WTC11 (cell line): ENCODE measurements at regions not wholly inside any gene's neighbourhood (a gene's known extent, or its start where the extent isn't known, plus 50 kb on each side); places are given as distances from the start of the nearest gene placed in this dataset.

ENCODE experiments used
- ATAC-seq: fragments of 200-7000 bp; cut with Tn5 transposase; 2 replicates; pipeline ENCODE4 v1.10.0; 2021; ENCODE audit warnings: mild to moderate bottlenecking, moderate library complexity
- CTCF ChIA-PET: fragments of 300-600 bp; sonication (Branson Sonifier 250); formaldehyde crosslinking; loops from one replicate; lab custom pipeline; 2021; ENCODE audit warnings: antibody characterized with exemption; lab: Charles Lee
- POLR2A ChIA-PET: fragments of 350-600 bp; sonication (Branson Sonifier 250); formaldehyde crosslinking; loops from one replicate; lab custom pipeline; 2021; ENCODE audit warnings: antibody characterized with exemption; lab: Charles Lee
- DNase-seq: peaks from one replicate; pipeline ENCODE4 v3.0.0; 2021; ENCODE audit warnings: low spot score
- H3K27ac Mint-ChIP-seq: 2 replicates; pipeline ENCODE4 v1.8.0; 2021; ENCODE audit warnings: mixed read lengths
- H3K27me3 Mint-ChIP-seq: 2 replicates; pipeline ENCODE4 v1.8.0; 2021; ENCODE audit warnings: low read depth, mild to moderate bottlenecking, moderate library complexity, mixed read lengths
- H3K36me3 Mint-ChIP-seq: 2 replicates; pipeline ENCODE4 v1.8.0; 2021; ENCODE audit warnings: mixed read lengths
- H3K4me1 Mint-ChIP-seq: 2 replicates; pipeline ENCODE4 v1.8.0; 2022; ENCODE audit warnings: mixed read lengths
- H3K4me3 Mint-ChIP-seq: 2 replicates; pipeline ENCODE4 v1.8.0; 2021; ENCODE audit warnings: mild to moderate bottlenecking, moderate library complexity, mixed read lengths
- H3K9me3 Mint-ChIP-seq: 2 replicates; pipeline ENCODE4 v1.8.0; 2021; ENCODE audit warnings: mixed read lengths
- ELF4 ChIP-seq: sonication (generic); formaldehyde crosslinking; IDR thresholded peaks from 2 replicates; pipeline ENCODE4 v1.8.1; 2022; ENCODE audit warnings: low read depth, mild to moderate bottlenecking, moderate library complexity, missing genetic modification reagents
- ETV6 ChIP-seq: sonication (generic); formaldehyde crosslinking; IDR thresholded peaks from 2 replicates; pipeline ENCODE4 v1.8.1; 2022; ENCODE audit warnings: mild to moderate bottlenecking, missing genetic modification reagents
- FOXP1 ChIP-seq: sonication (generic); formaldehyde crosslinking; IDR thresholded peaks from 2 replicates; pipeline ENCODE4 v1.8.0; 2022; ENCODE audit warnings: missing genetic modification reagents, mild to moderate bottlenecking, moderate library complexity, borderline replicate concordance
- GABPB1 ChIP-seq: sonication (generic); formaldehyde crosslinking; IDR thresholded peaks from 2 replicates; pipeline ENCODE4 v1.8.1; 2023; ENCODE audit warnings: mild to moderate bottlenecking, missing genetic modification reagents
- GTF2I ChIP-seq: fragments of 250-450 bp; sonication (Bioruptor Pico); conservative IDR thresholded peaks from 2 replicates; pipeline ENCODE4 v1.4.0; 2021; ENCODE audit warnings: mild to moderate bottlenecking
- IRF2 ChIP-seq: sonication (generic); formaldehyde crosslinking; IDR thresholded peaks from 2 replicates; pipeline ENCODE4 v1.8.0; 2022; ENCODE audit warnings: low read depth, missing genetic modification reagents, borderline replicate concordance
- NR3C1 ChIP-seq: sonication (generic); formaldehyde crosslinking; conservative IDR thresholded peaks from 2 replicates; pipeline ENCODE4 v1.8.1; 2023; ENCODE audit warnings: low read depth, mild to moderate bottlenecking, missing genetic modification reagents
- OVOL2 ChIP-seq: fragments of 250-450 bp; sonication (Bioruptor Pico); IDR thresholded peaks from 2 replicates; pipeline ENCODE4 v1.9.0; 2021; ENCODE audit warnings: mild to moderate bottlenecking, borderline replicate concordance
- PRRX2 ChIP-seq: fragments of 250-450 bp; sonication (Bioruptor Pico); IDR thresholded peaks from 2 replicates; pipeline ENCODE4 v1.8.0; 2021; ENCODE audit warnings: mild to moderate bottlenecking
- RORB ChIP-seq: fragments of 250-450 bp; sonication (Bioruptor Pico); IDR thresholded peaks from 2 replicates; pipeline ENCODE4 v1.9.0; 2021; ENCODE audit warnings: mild to moderate bottlenecking
- SP1 ChIP-seq: sonication (generic); formaldehyde crosslinking; conservative IDR thresholded peaks from 2 replicates; pipeline ENCODE4 v1.8.1; 2022; ENCODE audit warnings: missing genetic modification reagents
- TCF7 ChIP-seq: sonication (generic); formaldehyde crosslinking; IDR thresholded peaks from 2 replicates; pipeline ENCODE4 v1.8.0; 2022; ENCODE audit warnings: mild to moderate bottlenecking, low read depth, missing genetic modification reagents, moderate library complexity
- ZBTB21 ChIP-seq: sonication (generic); formaldehyde crosslinking; IDR thresholded peaks from 2 replicates; pipeline ENCODE4 v1.8.1; 2023; ENCODE audit warnings: mild to moderate bottlenecking, missing genetic modification reagents, borderline replicate concordance
- ZNF121 ChIP-seq: sonication (generic); formaldehyde crosslinking; IDR thresholded peaks from 2 replicates; pipeline ENCODE4 v1.8.0; 2023; ENCODE audit warnings: missing genetic modification reagents
- ZNF138 ChIP-seq: sonication (generic); formaldehyde crosslinking; conservative IDR thresholded peaks from 2 replicates; pipeline ENCODE4 v1.8.1; 2022; ENCODE audit warnings: mild to moderate bottlenecking, moderate library complexity, missing genetic modification reagents
- ZNF263 ChIP-seq: sonication (generic); formaldehyde crosslinking; IDR thresholded peaks from 2 replicates; pipeline ENCODE4 v1.8.1; 2022; ENCODE audit warnings: low read depth, mild to moderate bottlenecking, moderate library complexity, missing genetic modification reagents
- ZNF532 ChIP-seq: fragments of 250-450 bp; sonication (Bioruptor Pico); IDR thresholded peaks from 2 replicates; pipeline ENCODE4 v1.9.0; 2021; ENCODE audit warnings: mild to moderate bottlenecking, borderline replicate concordance
- TF ChIP-seq, protein P1 (sequence below): fragments of 250-450 bp; sonication (Bioruptor Pico); IDR thresholded peaks from 2 replicates; pipeline ENCODE4 v1.9.0; 2021; ENCODE audit warnings: mild to moderate bottlenecking
- TF ChIP-seq, protein P2 (sequence below): sonication (generic); formaldehyde crosslinking; IDR thresholded peaks from 2 replicates; pipeline ENCODE4 v1.8.1; 2023; ENCODE audit warnings: mild to moderate bottlenecking, moderate library complexity, missing genetic modification reagents
- TF ChIP-seq, protein P3 (sequence below): sonication (generic); formaldehyde crosslinking; IDR thresholded peaks from 2 replicates; pipeline ENCODE4 v1.8.1; 2022; ENCODE audit warnings: mild to moderate bottlenecking, missing genetic modification reagents, moderate library complexity, borderline replicate concordance
- TF ChIP-seq, protein P4 (sequence below): fragments of 250-450 bp; sonication (Bioruptor Pico); conservative IDR thresholded peaks from 2 replicates; pipeline ENCODE4 v1.9.0; 2021; ENCODE audit warnings: mild to moderate bottlenecking
- TF ChIP-seq, protein P5 (sequence below): sonication (generic); formaldehyde crosslinking; IDR thresholded peaks from 2 replicates; pipeline ENCODE4 v1.8.0; 2022; ENCODE audit warnings: mild to moderate bottlenecking, missing genetic modification reagents

DNA sequence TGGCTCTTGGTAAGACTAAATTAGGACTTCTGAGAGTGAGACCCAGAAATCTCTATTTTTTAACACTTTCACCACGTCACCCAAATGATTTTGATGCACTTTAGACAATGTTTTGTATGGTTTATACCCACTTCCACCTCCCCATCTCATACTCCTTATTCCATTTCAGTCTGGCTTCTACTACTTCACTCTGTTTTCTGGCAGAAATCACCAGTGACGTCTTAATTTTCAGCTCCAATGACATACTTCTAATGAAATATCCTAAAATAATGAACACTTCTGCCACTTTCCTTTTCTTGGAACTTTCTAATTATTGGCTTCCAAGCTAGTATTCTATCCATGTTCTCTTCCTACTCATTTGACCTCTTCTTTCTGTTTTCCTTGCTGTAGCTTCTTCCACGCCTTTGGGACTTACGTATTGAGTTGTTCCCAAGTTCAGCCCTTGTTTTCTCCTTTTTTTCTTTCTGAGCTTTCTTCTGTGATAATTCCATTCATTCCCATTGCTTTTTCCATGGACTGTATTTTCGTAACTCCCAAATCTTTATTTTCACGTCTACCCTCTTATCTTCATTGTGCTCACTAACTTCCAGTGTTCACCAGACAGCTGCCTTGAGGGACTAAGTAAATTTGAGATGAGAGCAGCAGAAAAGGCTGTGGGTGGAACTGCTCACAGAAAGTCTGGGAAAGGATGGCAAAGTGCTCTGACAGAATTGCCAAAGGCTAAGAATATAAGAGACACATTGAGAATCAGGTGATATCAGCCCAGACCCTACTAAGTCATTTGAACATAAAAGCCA, 115.8 kb downstream of the CAPZA3 start:
- TF ChIP-seq, protein P1, sequence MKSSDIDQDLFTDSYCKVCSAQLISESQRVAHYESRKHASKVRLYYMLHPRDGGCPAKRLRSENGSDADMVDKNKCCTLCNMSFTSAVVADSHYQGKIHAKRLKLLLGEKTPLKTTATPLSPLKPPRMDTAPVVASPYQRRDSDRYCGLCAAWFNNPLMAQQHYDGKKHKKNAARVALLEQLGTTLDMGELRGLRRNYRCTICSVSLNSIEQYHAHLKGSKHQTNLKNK (CRISPR knock-in tag), result no peak
- TF ChIP-seq ZNF138 (no peak), IRF2 (no peak), ZNF263 (CRISPR knock-in tag) (no peak), RORB (no peak), GABPB1 (CRISPR knock-in tag) (no peak), ELF4 (CRISPR knock-in tag) (no peak), GTF2I (CRISPR knock-in tag) (no peak), PRRX2 (no peak), ZBTB21 (CRISPR knock-in tag) (no peak), FOXP1 (CRISPR knock-in tag) (no peak), ZNF121 (CRISPR knock-in tag) (no peak)
- TF ChIP-seq, protein P2, sequence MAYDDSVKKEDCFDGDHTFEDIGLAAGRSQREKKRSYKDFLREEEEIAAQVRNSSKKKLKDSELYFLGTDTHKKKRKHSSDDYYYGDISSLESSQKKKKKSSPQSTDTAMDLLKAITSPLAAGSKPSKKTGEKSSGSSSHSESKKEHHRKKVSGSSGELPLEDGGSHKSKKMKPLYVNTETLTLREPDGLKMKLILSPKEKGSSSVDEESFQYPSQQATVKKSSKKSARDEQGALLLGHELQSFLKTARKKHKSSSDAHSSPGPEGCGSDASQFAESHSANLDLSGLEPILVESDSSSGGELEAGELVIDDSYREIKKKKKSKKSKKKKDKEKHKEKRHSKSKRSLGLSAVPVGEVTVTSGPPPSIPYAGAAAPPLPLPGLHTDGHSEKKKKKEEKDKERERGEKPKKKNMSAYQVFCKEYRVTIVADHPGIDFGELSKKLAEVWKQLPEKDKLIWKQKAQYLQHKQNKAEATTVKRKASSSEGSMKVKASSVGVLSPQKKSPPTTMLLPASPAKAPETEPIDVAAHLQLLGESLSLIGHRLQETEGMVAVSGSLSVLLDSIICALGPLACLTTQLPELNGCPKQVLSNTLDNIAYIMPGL (CRISPR knock-in tag), result no peak
- TF ChIP-seq, protein P3, sequence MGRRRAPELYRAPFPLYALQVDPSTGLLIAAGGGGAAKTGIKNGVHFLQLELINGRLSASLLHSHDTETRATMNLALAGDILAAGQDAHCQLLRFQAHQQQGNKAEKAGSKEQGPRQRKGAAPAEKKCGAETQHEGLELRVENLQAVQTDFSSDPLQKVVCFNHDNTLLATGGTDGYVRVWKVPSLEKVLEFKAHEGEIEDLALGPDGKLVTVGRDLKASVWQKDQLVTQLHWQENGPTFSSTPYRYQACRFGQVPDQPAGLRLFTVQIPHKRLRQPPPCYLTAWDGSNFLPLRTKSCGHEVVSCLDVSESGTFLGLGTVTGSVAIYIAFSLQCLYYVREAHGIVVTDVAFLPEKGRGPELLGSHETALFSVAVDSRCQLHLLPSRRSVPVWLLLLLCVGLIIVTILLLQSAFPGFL (CRISPR knock-in tag), result no peak
- TF ChIP-seq, protein P4, sequence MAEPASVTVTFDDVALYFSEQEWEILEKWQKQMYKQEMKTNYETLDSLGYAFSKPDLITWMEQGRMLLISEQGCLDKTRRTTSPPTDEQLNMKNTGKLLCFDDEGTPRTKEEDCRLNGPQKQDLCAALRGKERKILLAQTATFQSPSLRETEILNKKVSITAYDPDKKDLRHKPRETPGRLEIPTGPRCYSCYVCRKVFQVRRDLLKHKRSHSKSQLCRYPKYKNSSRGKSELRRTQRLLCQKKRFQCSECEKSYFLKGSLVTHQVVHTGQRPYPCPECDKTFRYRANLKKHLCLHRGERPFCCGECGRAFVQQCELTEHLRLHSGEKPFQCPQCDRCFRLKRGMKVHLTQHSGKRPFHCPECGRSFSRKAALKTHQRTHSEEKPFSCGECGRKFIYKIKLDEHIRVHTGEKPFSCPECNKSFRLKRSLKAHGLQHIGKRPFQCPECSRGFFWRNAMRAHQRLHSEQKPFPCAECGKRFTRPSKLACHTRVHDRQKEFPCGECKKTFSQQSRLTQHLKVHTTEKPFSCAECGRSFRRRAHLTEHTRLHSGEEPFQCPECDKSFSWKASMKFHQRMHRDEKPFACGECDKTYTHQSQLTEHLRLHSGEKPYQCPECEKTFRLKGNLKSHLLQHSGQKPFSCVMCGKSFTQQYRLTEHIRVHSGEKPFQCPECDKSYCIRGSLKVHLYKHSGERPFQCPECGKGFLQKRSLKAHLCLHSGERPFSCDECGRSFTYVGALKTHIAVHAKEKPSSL (CRISPR knock-in tag), result no peak
- TF ChIP-seq, protein P5, sequence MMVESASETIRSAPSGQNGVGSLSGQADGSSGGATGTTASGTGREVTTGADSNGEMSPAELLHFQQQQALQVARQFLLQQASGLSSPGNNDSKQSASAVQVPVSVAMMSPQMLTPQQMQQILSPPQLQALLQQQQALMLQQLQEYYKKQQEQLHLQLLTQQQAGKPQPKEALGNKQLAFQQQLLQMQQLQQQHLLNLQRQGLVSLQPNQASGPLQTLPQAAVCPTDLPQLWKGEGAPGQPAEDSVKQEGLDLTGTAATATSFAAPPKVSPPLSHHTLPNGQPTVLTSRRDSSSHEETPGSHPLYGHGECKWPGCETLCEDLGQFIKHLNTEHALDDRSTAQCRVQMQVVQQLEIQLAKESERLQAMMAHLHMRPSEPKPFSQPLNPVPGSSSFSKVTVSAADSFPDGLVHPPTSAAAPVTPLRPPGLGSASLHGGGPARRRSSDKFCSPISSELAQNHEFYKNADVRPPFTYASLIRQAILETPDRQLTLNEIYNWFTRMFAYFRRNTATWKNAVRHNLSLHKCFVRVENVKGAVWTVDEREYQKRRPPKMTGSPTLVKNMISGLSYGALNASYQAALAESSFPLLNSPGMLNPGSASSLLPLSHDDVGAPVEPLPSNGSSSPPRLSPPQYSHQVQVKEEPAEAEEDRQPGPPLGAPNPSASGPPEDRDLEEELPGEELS (CRISPR knock-in tag), result no peak
- Mint-ChIP-seq H3K27ac (no peak overlapping the region; the same call in 1 of the 2 replicates), H3K4me3 (no peak overlapping the region), H3K4me1 (peaks cover 20% of the 10 kb centered on the region), H3K9me3 (no peaks in the 10 kb centered on the region), H3K27me3 (no peaks in the 10 kb centered on the region), H3K36me3 (no peaks in the 10 kb centered on the region)
- CTCF ChIA-PET, result no interaction called here
- DNase-seq (no peak), ATAC-seq (no peak)
- POLR2A ChIA-PET, result no interaction called here

DNA sequence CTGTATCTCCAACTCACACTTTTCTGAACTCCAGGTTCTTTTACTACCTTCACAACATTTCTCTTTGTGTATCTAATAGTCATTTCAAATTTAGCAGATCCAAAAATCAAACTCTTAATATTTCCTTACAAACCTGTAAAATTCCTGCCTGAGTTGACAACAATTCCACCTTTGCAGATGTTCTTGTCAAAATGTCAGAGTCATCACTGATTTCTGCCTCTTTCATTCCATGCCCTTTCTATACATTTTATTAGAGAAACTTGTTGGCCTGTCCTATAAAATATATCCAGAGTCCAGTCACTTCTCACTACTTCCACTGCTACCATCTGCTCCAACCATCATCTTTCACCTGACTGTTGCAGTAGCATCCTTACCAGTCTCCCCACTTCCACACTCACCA, 119.7 kb downstream of the CAPZA3 start:
- Mint-ChIP-seq H3K27ac (0 out of 2 replicates have a peak overlapping the region, but pooled peaks have one; percentile 2), H3K36me3 (peaks cover 3% of the 10 kb centered on the region), H3K9me3 (peaks cover 14% of the 10 kb centered on the region), H3K4me3 (no peak overlapping the region), H3K4me1 (peaks cover 30% of the 10 kb centered on the region), H3K27me3 (no peaks in the 10 kb centered on the region)
- no peak for DNase-seq
- no peak for ATAC-seq
- ChIA-PET POLR2A (no interaction called here), CTCF (no interaction called here)
- TF ChIP-seq OVOL2 (CRISPR knock-in tag) (no peak), TCF7 (no peak), NR3C1 (CRISPR knock-in tag) (no peak), ZNF532 (CRISPR knock-in tag) (no peak), ETV6 (CRISPR knock-in tag) (no peak), SP1 (CRISPR knock-in tag) (no peak)
- TF ChIP-seq, protein P1 (CRISPR knock-in tag), result no peak
